ENCODE measurements at regions not wholly inside any gene's neighbourhood (a gene's known extent, or its start where the extent isn't known, plus 50 kb on each side); places are given as distances from the start of the nearest gene placed in this dataset.
A peak's percentile ranks its signal among the peaks of the same experiment; 100 is the strongest.
"Not testable (repeated sequence)": the region's sequence is repeated elsewhere in the genome, so short reads cannot be mapped to it uniquely, and the experiment has no call there.

GRCh38 chr6:121884091-121884490 is 448.6 kb downstream of the GJA1 start:
- peak; percentile 71 for DNase-seq

- DNase-seq = peak; percentile 48
Observed at GRCh38 chr6:121884620-121885019, 449.2 kb downstream of the GJA1 start.

DNA sequence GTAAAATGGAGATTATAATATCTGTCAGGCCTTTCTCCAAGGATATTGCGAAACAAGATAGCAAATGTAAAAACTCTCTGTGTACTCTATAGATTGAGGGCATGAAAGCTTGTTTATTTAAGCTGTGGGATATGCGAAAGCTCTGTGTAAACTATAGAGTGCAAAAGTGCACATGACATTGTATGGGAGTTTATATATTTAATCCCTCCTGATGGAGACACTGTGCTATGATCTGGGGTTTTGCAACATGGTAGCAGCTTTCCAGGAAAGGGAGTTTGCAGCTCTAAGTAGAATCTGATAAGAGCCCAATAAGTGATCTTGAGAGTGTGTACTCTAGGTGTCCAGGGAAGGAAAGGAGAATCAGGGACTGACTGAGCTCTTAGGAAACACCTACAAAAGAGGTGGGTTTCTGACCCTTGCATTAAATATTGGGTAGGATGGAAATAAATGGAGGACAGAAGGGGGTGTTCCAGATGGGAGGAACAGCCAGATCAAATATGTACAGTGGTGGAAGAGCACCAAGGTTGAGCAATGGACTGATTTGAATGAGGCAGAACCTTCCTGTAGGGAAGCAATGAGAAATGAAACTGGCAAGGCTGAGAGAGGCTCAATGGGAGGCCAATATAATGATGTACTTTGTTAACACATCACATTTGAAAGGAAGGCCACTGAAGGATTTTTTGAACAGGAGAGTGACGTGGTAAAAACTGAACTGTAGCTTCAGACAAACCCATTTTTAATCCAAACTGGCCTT is 450.1 kb downstream of the GJA1 start:
- peak; percentile 23 for DNase-seq

DNA sequence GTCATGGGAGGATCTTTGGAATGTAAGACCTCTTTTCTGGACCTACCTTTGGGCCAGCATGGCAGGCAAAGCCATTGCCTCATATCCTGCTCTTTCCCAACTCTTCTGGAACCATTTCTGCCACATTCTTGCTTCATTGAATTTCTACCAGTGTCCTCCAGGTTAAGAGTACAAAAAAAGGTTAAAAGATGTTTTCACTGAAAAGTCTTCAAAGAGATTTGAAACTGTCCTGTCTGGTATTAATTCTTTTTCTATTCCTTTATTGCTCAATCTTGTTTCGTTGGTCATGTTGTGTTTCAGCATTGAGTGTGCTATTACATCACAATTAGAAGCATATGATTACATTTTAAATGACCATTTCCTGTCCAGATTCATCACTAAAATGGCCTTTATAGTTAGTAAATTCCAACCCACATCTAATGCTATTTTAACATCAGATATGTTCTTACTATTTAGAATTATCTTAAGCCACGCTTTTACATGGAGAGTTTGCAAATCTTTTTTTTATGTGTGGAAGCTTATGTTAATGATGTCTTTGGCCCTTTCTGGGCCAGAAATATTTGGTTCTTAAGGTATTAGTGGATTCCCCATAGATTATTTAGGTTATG is 450.9 kb downstream of the GJA1 start:
- DNase-seq = no peak

DNA sequence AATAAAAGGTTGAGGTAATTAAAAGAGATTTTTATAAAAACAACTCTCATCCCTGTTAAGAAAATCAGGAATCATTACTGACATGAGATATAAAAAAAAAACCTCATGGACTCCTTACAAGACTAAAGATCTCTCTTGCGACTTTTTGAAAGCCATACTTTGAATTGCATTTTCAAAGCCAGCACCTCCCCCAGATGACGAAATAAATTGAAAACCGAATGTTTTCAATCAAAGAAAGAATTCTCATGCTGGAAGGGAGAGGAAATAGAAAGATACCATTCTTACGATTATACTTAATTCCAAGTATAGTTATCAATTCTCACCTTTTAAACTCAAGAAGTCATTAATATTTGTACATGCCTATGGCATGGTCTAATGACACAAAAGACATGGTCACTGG is 452.3 kb downstream of the GJA1 start:
- DNase-seq = no peak

GRCh38 chr6:121890307-121890910 is 455.0 kb downstream of the GJA1 start:
- DNase-seq = no peak

DNA sequence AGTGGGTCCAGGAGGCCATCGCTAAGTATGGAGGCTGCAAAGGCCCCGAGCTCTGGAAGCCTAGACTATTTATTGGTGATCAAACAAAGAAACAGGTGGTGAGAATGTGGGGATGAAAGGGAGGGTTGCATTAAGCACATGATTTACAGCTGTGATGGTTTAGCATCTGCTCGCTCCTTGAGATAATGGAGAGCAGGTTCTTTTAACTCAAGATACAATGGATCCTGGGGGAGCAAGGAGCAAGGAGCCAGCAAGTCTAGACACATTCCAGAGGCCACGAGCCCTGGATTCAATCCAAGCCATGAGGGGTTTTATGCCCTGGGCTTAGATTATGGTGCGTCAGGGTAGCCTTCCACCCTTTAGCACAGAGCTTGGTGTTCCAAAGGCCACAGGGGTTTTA is 460.3 kb downstream of the GJA1 start:
- DNase-seq = not testable (repeated sequence)

DNA sequence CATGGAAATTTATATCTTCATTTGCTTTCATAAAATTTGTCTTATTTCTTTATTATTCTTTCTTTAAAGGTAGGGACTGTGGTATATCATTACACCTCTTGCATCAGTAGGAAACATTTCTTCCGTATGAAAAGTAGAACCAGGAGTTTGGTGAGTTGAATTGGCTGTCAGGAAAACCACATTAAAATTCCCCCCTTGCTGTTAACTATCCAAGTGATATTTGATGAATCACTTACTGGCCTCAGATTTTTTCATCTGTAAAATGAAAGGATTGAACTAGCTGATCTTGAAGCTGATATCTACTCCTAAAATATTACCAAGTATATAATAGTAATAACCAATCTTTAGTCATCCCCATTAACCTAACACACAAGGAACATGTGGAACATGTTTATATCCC is 460.9 kb downstream of the GJA1 start:
- DNase-seq = no peak

DNA sequence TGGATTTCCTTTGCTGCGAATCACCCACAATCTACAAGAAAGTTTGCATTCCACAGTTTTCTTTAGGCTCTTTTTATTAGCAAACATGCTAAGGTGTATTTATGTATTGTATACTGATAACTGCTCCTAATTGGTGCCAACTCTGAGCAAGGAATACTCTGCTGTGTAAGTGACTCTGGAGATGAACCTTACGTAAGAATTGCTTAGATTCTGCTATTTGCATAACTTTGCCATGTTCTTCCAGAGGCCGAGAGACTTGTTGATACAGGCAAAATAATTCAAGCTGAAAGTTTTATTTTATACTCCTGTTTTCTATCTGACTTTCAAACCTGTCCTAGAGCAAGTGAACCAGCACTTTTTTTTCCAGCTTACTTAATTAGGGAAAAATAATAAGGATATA is 461.3 kb downstream of the GJA1 start:
- no peak for DNase-seq

GRCh38 chr6:121897337-121897760 is 461.9 kb downstream of the GJA1 start:
- DNase-seq = peak; percentile 19

- no peak for DNase-seq
Observed at GRCh38 chr6:121901432-121901831, 466.0 kb downstream of the GJA1 start.

DNA sequence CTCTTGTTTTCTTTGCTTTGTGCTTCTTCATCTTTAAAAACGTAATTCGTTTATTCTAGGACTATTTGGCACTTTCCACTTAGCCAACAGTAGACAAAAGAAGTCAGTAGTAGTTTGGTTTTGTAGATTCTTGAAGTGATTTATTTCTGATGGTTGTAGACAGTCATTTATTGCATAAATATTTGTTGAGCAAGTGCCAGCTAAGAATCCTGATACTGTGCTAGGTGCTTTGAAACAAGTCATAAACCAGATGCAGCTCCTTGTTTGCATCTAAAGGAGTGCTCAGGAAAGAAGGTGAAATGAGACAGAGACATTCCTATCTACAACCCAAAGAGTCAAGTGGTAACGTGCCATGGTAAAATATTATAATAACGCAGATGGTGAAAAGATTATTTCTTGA is 469.1 kb downstream of the GJA1 start:
- DNase-seq = no peak

GRCh38 chr6:121912905-121913304 is 477.5 kb downstream of the GJA1 start:
- DNase-seq = peak; percentile 17

DNA sequence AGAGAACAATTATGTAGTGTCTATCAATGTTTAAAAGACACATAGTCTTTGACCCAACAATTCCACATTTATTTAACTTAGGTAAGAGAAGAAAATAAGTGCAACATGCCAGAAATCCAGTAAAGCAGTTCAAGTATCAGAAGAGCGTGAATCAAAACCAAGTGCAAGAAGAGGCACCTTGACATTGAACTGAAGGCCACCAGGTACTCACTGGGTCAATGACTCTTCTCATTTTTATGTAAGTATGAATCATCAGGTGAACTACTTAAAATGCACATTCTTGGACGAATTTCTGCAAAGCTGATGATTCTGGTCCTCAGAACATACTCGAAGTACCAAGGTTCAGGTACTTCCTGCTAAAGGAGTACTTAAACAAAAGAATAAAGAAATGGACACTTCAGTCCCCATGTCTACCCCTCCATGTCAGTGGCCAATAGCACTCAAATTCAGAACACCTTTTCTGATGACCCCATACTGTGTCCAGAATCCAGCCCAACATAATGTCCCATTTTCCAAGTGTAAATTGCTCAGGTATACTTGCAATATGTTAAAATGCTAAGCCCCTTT is 481.9 kb downstream of the GJA1 start:
- no peak for DNase-seq

GRCh38 chr6:121917834-121918559 is 481.5 kb upstream of the HSF2 start:
- no peak for DNase-seq

DNA sequence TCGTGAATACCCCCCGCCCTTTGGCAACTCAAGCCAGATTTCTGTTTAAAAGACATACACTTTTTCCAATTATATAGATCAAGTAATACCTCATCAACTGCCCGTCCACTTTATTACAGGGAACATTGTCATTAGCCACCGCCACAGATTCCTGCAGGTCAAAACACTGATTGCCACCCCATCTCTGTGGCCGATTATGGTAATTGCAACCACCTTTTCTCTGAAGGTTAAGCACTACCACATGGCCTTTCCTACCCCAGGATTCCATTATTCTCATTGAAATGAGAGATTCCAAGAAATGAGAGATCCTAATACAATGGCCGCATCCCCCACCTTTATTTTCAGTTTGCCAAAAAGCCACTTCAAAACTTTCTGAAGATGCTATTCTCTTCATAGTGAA is 478.8 kb upstream of the HSF2 start:
- DNase-seq = no peak

DNA sequence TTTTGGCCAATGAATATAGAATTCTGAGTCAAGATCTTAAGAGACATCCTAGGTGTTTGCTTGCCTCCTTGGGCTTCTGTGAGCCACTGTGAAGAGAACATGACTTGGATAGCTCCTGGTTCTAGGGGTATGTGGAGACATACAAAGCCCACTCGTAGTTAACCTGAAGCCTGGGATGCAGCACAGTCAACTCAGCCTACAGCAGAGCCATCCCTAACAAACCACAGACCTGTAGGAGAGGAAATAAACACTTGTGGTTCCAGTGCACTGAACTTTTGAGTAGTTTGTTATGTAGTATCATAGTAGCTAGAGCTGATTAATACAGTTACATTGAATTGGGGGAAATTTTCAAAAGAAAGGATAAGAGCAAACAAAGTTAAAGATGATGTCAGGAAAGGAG is 474.4 kb upstream of the HSF2 start:
- DNase-seq = no peak

DNA sequence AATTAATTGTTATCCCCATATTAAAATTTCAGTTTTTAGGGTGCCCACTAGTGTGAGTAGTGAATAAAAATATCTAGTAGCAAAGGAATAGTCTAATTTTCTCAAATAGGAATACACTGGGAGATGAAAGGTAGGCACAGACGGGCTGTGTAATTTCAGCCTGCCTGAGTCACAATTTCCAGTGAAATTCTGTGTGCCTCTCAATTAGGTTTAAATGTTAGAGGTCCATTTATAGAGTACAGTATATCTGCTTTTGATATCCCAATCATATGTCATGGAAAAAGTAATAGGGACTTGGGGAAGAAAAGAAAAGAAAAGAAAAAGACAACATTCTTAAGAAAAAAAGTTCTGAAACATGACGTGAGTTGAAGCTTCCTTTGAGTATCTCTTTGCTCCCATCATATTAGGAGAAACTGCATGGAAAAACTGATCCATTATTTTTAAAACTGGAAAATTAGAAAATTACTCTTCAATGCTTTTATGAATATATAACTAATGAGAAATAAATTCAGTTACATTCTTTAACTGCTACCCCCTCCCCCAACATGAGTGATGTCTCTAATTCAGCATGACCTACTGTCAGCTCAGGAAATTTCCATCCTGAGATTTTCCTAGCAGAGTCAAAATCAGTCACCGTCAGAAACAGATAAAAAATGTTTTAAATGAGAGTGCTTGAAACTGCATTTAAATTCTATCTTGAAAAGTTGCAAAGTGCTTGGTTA is 473.8 kb upstream of the HSF2 start:
- no peak for DNase-seq

DNA sequence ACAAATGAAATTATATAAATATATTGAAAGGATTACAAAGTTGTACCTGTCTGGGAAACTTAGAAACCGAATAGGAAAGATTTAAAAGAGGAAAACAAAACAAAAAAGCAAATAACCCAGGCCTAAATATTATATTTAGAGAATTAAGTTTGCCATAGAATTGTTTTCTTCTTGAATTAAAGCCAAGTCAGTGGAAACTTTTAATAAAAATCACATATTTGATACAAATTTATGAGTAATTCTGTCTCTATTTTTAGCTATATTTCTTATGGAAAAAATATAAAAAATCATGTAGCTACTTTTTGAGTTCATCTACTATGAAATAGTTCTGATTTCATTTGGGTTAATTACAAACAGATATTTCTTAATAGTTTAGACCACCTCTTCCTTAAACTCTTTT is 470.2 kb upstream of the HSF2 start:
- DNase-seq = no peak

DNA sequence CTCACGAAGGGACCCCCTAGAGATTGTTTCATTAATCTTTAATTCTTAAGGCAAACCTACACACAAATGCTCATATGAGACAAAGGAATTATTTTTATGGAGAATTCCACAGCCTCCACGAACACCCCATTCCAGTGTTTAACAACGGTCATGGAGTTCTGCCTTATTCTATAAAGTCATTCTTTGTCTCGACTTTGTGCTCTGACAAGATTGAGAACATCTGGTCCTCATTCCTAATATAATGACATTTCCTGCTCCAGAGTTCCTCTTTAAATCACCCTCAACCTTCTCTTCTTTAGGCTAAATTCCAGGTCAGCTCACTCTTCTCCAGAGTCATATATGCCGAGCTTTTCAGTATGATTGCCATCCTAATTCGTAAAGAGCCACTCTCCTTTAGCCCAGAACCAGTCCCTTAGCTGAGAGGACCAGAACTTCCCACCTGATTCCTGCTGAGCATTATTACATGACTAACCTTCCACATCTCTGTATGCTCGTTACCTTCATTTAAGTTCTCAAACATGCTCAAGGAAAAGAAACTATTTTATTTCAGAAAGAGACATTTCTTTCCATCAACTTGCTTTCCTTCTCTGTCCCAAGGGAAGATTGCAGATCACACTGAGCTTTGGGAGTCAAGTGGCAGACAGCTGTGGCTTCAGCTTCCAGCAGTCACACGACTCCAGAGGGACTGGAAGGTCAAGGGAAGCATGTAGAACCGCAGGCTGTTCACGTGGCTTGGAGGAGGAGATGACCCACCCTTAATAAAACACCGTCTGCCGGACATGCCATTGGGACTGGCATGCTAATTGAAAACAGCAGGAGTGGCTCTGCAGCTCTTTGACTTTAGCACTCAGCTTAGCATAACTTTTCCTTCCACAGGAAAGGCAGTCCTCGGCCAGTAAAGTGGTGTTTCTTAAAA is 467.1 kb upstream of the HSF2 start:
- DNase-seq = peak; percentile 99

GRCh38 chr6:121934451-121934850 is 465.0 kb upstream of the HSF2 start:
- DNase-seq = no peak

Data from fibroblast of skin of back (primary cell).